ENCODE measurements at regions not wholly inside any gene's neighbourhood (a gene's known extent, or its start where the extent isn't known, plus 50 kb on each side); places are given as distances from the start of the nearest gene placed in this dataset.

- no peak overlapping the region for H3K4me3 ChIP-seq
- no peaks in the 10 kb centered on the region for H3K36me3 ChIP-seq
- TF ChIP-seq CTCF (IDR thresholded peaks at IDR 0.05) = no peak
- H3K4me1 ChIP-seq = no peaks in the 10 kb centered on the region
- no peaks in the 10 kb centered on the region for H3K9me3 ChIP-seq
- DNase-seq (no peak), ATAC-seq (no peak)
- H3K27me3 ChIP-seq = no peaks in the 10 kb centered on the region
- no peak overlapping the region for H3K27ac ChIP-seq
- intact Hi-C loops (cut with DNase I) = no loop called here
These were observed 590.3 kb upstream of the CNTNAP5 start for GRCh38 chr2:123434546-123435395.

GRCh38 chr2:123438251-123438650, 586.8 kb upstream of the CNTNAP5 start:
- Histone ChIP-seq H3K4me3 (no peak overlapping the region), H3K4me1 (no peaks in the 10 kb centered on the region), H3K9me3 (no peaks in the 10 kb centered on the region), H3K36me3 (no peaks in the 10 kb centered on the region), H3K27ac (no peak overlapping the region), H3K27me3 (no peaks in the 10 kb centered on the region)
- ATAC-seq (no peak), DNase-seq (no peak)
- intact Hi-C loops (cut with DNase I) = no loop called here
- no peak for TF ChIP-seq CTCF (IDR thresholded peaks at IDR 0.05)

DNA sequence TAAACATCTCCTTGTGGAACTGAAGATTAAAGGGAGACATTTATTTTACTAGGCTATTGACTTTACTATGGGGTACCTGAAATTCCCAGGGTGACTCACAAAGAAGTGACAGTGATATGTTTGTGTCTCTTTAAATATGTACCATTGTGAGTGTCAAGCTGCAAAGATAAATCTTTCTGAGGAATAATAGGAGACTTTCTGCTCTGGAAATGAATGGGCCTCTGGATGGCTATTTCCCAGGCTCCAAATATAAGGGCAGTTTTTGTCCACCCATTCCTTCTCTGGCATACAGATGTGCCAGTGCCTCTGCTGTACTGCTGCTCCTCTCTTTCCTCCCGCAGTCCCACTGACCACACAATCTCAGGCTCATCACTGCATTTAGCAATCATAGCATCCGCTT, 586.4 kb upstream of the CNTNAP5 start:
- intact Hi-C loops (cut with DNase I) = no loop called here
- ATAC-seq (no peak), DNase-seq (no peak)

DNA sequence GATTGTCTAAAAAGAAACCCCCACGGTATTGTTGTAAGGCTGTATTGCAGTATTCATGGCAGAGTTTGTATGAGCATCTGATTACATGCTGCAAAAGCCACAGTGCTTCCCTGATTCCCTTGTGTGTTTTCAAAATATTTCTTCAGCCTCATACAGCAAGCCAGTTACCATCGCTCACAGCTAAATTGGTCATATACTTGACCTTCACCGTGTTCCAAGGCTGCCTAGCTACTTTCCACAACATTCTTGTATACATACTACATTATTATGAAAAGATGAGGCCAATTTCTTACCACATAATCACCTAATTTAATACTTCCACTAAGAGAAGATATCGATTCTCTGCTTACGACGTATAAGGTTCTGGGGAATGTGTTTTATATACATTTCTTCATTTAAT, 576.3 kb upstream of the CNTNAP5 start:
- H3K27me3 ChIP-seq = no peaks in the 10 kb centered on the region
- intact Hi-C loops (cut with DNase I) = no loop called here
- no peaks in the 10 kb centered on the region for H3K36me3 ChIP-seq
- ATAC-seq (no peak), DNase-seq (no peak)
- no peak for TF ChIP-seq CTCF (IDR thresholded peaks at IDR 0.05)
- H3K4me1 ChIP-seq = no peaks in the 10 kb centered on the region
- no peak overlapping the region for H3K4me3 ChIP-seq
- no peak overlapping the region for H3K27ac ChIP-seq
- H3K9me3 ChIP-seq = no peaks in the 10 kb centered on the region

More for the DNA sequence above, 586.4 kb upstream of the CNTNAP5 start:
- H3K4me3 ChIP-seq = no peak overlapping the region
- no peak for TF ChIP-seq CTCF (IDR thresholded peaks at IDR 0.05)
- no peaks in the 10 kb centered on the region for H3K4me1 ChIP-seq
- H3K27me3 ChIP-seq = no peaks in the 10 kb centered on the region
- H3K9me3 ChIP-seq = no peaks in the 10 kb centered on the region
- H3K27ac ChIP-seq = no peak overlapping the region
- H3K36me3 ChIP-seq = no peaks in the 10 kb centered on the region

DNA sequence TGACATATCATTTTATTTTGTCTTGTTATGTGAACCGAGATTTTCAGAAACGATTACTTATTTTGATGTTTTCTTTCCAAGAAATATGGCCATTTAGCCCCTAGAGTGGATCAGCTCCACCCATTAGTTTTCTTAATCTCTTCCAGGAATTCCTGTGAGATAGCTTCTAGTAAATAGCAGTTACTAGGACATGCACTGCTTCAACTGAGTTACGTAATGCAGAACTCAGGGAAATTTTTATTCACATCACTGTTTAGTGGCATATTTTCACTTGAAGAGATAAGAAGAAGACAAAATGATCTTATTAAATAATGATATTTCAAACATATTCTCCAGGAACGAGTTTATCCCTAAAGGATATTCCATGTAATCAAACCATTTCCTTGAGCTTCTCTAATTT, 573.5 kb upstream of the CNTNAP5 start:
- Histone ChIP-seq H3K9me3 (no peaks in the 10 kb centered on the region), H3K4me1 (no peaks in the 10 kb centered on the region), H3K36me3 (no peaks in the 10 kb centered on the region), H3K27ac (no peak overlapping the region), H3K27me3 (no peaks in the 10 kb centered on the region), H3K4me3 (no peak overlapping the region)
- DNase-seq (no peak), ATAC-seq (no peak)
- intact Hi-C loops (cut with DNase I) = no loop called here
- no peak for TF ChIP-seq CTCF (IDR thresholded peaks at IDR 0.05)
